ENCODE measurements at regions not wholly inside any gene's neighbourhood (a gene's known extent, or its start where the extent isn't known, plus 50 kb on each side); places are given as distances from the start of the nearest gene placed in this dataset.

DNA sequence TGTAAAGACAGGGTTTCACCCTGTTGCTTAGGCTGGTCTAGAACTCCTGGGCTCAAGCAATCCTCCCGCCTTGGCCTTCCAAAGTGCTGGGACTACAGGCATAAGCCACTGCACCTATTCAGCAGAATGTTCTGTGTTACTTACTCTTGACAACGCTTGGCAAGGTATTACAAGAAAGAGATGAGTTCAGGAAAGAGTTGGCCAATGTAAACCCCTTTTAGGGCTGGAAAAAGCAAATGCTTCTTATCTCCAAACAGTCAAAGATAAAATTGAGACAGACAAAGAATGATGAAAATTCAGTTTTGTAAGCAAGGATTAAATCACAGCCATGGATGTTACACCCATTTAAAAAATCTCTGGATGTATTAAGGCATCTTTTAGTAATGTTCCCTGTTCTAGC, 114.0 kb upstream of the PODXL start:
- H3K4me3 ChIP-seq (replicated peaks in 1 of 3; ENCODE audit: insufficient read depth in 1 of 3, low read depth in 1 of 3, low read length in 3 of 3), result no peak overlapping the region
- H3K9me3 ChIP-seq (replicated peaks; ENCODE audit: control insufficient read depth, insufficient read depth, low read length), result no peaks in the 10 kb centered on the region
- no peaks in the 10 kb centered on the region for H3K9me1 ChIP-seq (replicated peaks; ENCODE audit: control insufficient read depth, extremely low read depth, insufficient read depth, low read length)
- no peak overlapping the region for H3K27ac ChIP-seq (ENCODE audit: insufficient read depth, low read depth, low read length)
- peaks cover 11 to 14% of the 10 kb centered on the region in 2 experiments for H3K27me3 ChIP-seq (ENCODE audit: control insufficient read depth in 2 of 2, insufficient read depth in 2 of 2, low read length in 2 of 2)
- no peaks in the 10 kb centered on the region for H3K4me1 ChIP-seq (ENCODE audit: control insufficient read depth, extremely low read depth, insufficient read depth, low read length)
- H3K4me2 ChIP-seq (ENCODE audit: insufficient read depth, low read length), result no peak overlapping the region
- POLR2A ChIA-PET, result no interaction called here
- CTCF ChIA-PET, result no interaction called here
- dilution Hi-C loops (cut with MboI; ENCODE audit: extremely low pct_ligation_motif_present, low sequenced_read_pairs) (no loop called here), intact Hi-C loops (cut with micrococcal nuclease) (no loop called here)
- no peak overlapping the region for H2AFZ ChIP-seq (ENCODE audit: low read depth, low read length)
- DNase-seq (ENCODE audit: low read depth, low spot score) (no peak), FAIRE-seq (no peak)
- H3K36me3 ChIP-seq (ENCODE audit: control insufficient read depth in 2 of 2, extremely low read depth in 1 of 2, insufficient read depth in 2 of 2, low read length in 2 of 2), result no peaks in the 10 kb centered on the region
- no peaks in the 10 kb centered on the region for H4K20me1 ChIP-seq (replicated peaks; ENCODE audit: control insufficient read depth, extremely low read depth, insufficient read depth, low read length)
- no peaks in the 10 kb centered on the region for H3K79me2 ChIP-seq (ENCODE audit: control insufficient read depth, insufficient read depth, low read length)
- no TSS peak for BruUV-seq (replicated peaks)
- no peak overlapping the region for H3K9ac ChIP-seq (replicated peaks; ENCODE audit: extremely low read depth, insufficient read depth, low read length)
- TF ChIP-seq POLR2A (IDR thresholded peaks at IDR 0.05; ENCODE audit: low read depth, low read length) (no peak), FOS (IDR thresholded peaks at IDR 0.05; ENCODE audit: borderline replicate concordance, insufficient read depth, low read length) (no peak), JUN (IDR thresholded peaks at IDR 0.05; ENCODE audit: borderline replicate concordance, insufficient read depth, insufficient read length, low read depth) (no peak), EZH2 (IDR thresholded peaks at IDR 0.05; ENCODE audit: borderline replicate concordance, low read depth, low read length, severe bottlenecking) (no peak), GATA2 (IDR thresholded peaks at IDR 0.05; ENCODE audit: insufficient read depth, insufficient read length, low read depth, low read length) (no peak)
- TF ChIP-seq, protein P1, sequence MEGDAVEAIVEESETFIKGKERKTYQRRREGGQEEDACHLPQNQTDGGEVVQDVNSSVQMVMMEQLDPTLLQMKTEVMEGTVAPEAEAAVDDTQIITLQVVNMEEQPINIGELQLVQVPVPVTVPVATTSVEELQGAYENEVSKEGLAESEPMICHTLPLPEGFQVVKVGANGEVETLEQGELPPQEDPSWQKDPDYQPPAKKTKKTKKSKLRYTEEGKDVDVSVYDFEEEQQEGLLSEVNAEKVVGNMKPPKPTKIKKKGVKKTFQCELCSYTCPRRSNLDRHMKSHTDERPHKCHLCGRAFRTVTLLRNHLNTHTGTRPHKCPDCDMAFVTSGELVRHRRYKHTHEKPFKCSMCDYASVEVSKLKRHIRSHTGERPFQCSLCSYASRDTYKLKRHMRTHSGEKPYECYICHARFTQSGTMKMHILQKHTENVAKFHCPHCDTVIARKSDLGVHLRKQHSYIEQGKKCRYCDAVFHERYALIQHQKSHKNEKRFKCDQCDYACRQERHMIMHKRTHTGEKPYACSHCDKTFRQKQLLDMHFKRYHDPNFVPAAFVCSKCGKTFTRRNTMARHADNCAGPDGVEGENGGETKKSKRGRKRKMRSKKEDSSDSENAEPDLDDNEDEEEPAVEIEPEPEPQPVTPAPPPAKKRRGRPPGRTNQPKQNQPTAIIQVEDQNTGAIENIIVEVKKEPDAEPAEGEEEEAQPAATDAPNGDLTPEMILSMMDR (IDR thresholded peaks at IDR 0.05; ENCODE audit: extremely low read depth in 1 of 2, insufficient read depth in 1 of 2, low read depth in 1 of 2, low read length in 2 of 2), result no peak

GRCh38 chr7:131667699-131668098, 111.3 kb upstream of the PODXL start:
- H3K79me2 ChIP-seq (ENCODE audit: control insufficient read depth, insufficient read depth, low read length), result no peaks in the 10 kb centered on the region
- no peak overlapping the region for H3K4me3 ChIP-seq (replicated peaks in 1 of 3; ENCODE audit: insufficient read depth in 1 of 3, low read depth in 1 of 3, low read length in 3 of 3)
- no peaks in the 10 kb centered on the region for H3K36me3 ChIP-seq (ENCODE audit: control insufficient read depth in 2 of 2, extremely low read depth in 1 of 2, insufficient read depth in 2 of 2, low read length in 2 of 2)
- H3K9me1 ChIP-seq (replicated peaks; ENCODE audit: control insufficient read depth, extremely low read depth, insufficient read depth, low read length), result no peaks in the 10 kb centered on the region
- no peaks in the 10 kb centered on the region for H3K4me1 ChIP-seq (ENCODE audit: control insufficient read depth, extremely low read depth, insufficient read depth, low read length)
- DNase-seq (ENCODE audit: low read depth, low spot score) (no peak), FAIRE-seq (no peak)
- H2AFZ ChIP-seq (ENCODE audit: low read depth, low read length), result no peak overlapping the region
- no peaks in the 10 kb centered on the region for H3K9me3 ChIP-seq (replicated peaks; ENCODE audit: control insufficient read depth, insufficient read depth, low read length)
- POLR2A ChIA-PET, result no interaction called here
- dilution Hi-C loops (cut with MboI; ENCODE audit: extremely low pct_ligation_motif_present, low sequenced_read_pairs) (no loop called here), intact Hi-C loops (cut with micrococcal nuclease) (no loop called here)
- peaks cover 8 to 11% of the 10 kb centered on the region in 2 experiments for H3K27me3 ChIP-seq (ENCODE audit: control insufficient read depth in 2 of 2, insufficient read depth in 2 of 2, low read length in 2 of 2)
- TF ChIP-seq POLR2A (IDR thresholded peaks at IDR 0.05; ENCODE audit: low read depth, low read length) (no peak), JUN (IDR thresholded peaks at IDR 0.05; ENCODE audit: borderline replicate concordance, insufficient read depth, insufficient read length, low read depth) (no peak), FOS (IDR thresholded peaks at IDR 0.05; ENCODE audit: borderline replicate concordance, insufficient read depth, low read length) (no peak), EZH2 (IDR thresholded peaks at IDR 0.05; ENCODE audit: borderline replicate concordance, low read depth, low read length, severe bottlenecking) (no peak)
- no peak overlapping the region for H3K27ac ChIP-seq (ENCODE audit: insufficient read depth, low read depth, low read length)
- CTCF ChIA-PET, result interaction anchor here (0.6 kb wide), 1 partner anchor 121 kb away, joined by 3 read pairs; no protein-coding TSS in a partner anchor
- H4K20me1 ChIP-seq (replicated peaks; ENCODE audit: control insufficient read depth, extremely low read depth, insufficient read depth, low read length), result no peaks in the 10 kb centered on the region
- no peak overlapping the region for H3K9ac ChIP-seq (replicated peaks; ENCODE audit: extremely low read depth, insufficient read depth, low read length)
- no peak overlapping the region for H3K4me2 ChIP-seq (ENCODE audit: insufficient read depth, low read length)
- no TSS peak for BruUV-seq (replicated peaks)
